K562 (cell line): ENCODE measurements at regions not wholly inside any gene's neighbourhood (a gene's known extent, or its start where the extent isn't known, plus 50 kb on each side); places are given as distances from the start of the nearest gene placed in this dataset.

Source experiments
- ATAC-seq: fragments of 200-7000 bp; cut with Tn5 transposase; 3 replicates; pipeline ENCODE4 v1.9.1; 2020; ENCODE audit warnings: moderate library complexity
- BruUV-seq: library from RNA; stranded (reverse); fragments of 400-500 nt; replicated peaks from 2 replicates; lab custom pipeline; 2021; lab: Mats Ljungman, UMichigan
- CTCF ChIA-PET: fragments of 300-600 bp; formaldehyde crosslinking; extraction: SDS; loops from one replicate; lab custom pipeline; 2021; ENCODE audit warnings: low intra/inter-chr PET ratio; lab: Yijun Ruan, JAX
- POLR2A ChIA-PET: fragments of 300-600, 350-650 bp; sonication (Branson Sonifier 250); formaldehyde crosslinking; extraction: SDS; loops from one replicate; lab custom pipeline; 2021; ENCODE audit warnings: antibody characterized with exemption, inconsistent platforms; lab: Yijun Ruan, JAX
- DNase-seq, 4 experiments: peaks; one replicate each; pipeline versions ENCODE4 v3.0.0 to v3.0.0-alpha.2; 2011 to 2018; ENCODE audit warnings: low spot score in 3 of 4, mixed read lengths in 3 of 4; ENCODE audit errors: extremely low read depth in 1 of 4
- FAIRE-seq: peaks from 2 replicates; lab custom pipeline; 2011; peaks lifted over from hg19 to GRCh38; lab: Jason Lieb, UNC
- H2AFZ ChIP-seq: 2 replicates; pipeline ENCODE4 v1.6.0; 2011; ENCODE audit warnings: low read depth, low read length, control low read depth, inconsistent platforms
- H3K27ac ChIP-seq: fragments of 200-600 bp; 3 replicates; pipeline ENCODE4 v1.8.0; 2011; ENCODE audit warnings: low read depth, mild to moderate bottlenecking, control low read depth, inconsistent platforms, low read length, moderate library complexity, mixed read lengths; ENCODE audit errors: extremely low read depth
- H3K27me3 ChIP-seq, 2 experiments: fragments of 300-600 bp in 1 of 2; 2 replicates in 1 of 2; 3 replicates in 1 of 2; pipeline versions ENCODE4 v1.6.0 to v1.8.0; 2011; ENCODE audit warnings: inconsistent platforms in 2 of 2, low read length in 2 of 2, mild to moderate bottlenecking in 1 of 2, mixed read lengths in 1 of 2, moderate library complexity in 1 of 2; ENCODE audit not compliant: control insufficient read depth in 2 of 2, insufficient read depth in 2 of 2
- H3K36me3 ChIP-seq: fragments of 300-600 bp; 3 replicates; pipeline ENCODE4 v1.8.0; 2011; ENCODE audit warnings: mild to moderate bottlenecking, low read length, inconsistent platforms; ENCODE audit not compliant: control insufficient read depth, insufficient read depth
- H3K4me1 ChIP-seq, 2 experiments: fragments of 200-600 bp in 1 of 2; replicated peaks in 1 of 2; 2 replicates in 1 of 2; 3 replicates in 1 of 2; pipeline versions ENCODE4 v1.5.1 to v1.8.0; 2011; ENCODE audit warnings: inconsistent platforms in 2 of 2, low read length in 2 of 2, mild to moderate bottlenecking in 1 of 2, mixed read lengths in 1 of 2, moderate library complexity in 1 of 2; ENCODE audit not compliant: control insufficient read depth in 2 of 2, insufficient read depth in 2 of 2
- H3K4me2 ChIP-seq: 2 replicates; pipeline ENCODE4 v1.6.1; 2011; ENCODE audit warnings: low read length, control low read depth, inconsistent platforms, mixed read lengths; ENCODE audit not compliant: insufficient read depth
- H3K4me3 ChIP-seq: fragments of 200-600 bp; sonication (generic), shearing (Covaris generic); 2 replicates; pipeline ENCODE4 v1.5.1; 2016; ENCODE audit warnings: control low read depth, inconsistent platforms
- H3K79me2 ChIP-seq: fragments of 200-600 bp; 3 replicates; pipeline ENCODE4 v1.8.0; 2011; ENCODE audit warnings: low read length, inconsistent platforms; ENCODE audit not compliant: control insufficient read depth, insufficient read depth
- H3K9ac ChIP-seq, 2 experiments: 2 replicates each; pipeline versions ENCODE4 v1.6.0 to v1.6.1; 2011; ENCODE audit warnings: low read depth in 2 of 2, low read length in 2 of 2, control low read depth in 1 of 2, inconsistent platforms in 1 of 2, mild to moderate bottlenecking in 1 of 2, mixed read lengths in 1 of 2; ENCODE audit not compliant: insufficient read depth in 1 of 2
- H3K9me1 ChIP-seq: one replicate; pipeline ENCODE4 v1.6.0; 2011; ENCODE audit warnings: inconsistent platforms, mild to moderate bottlenecking, low read length, moderate library complexity; ENCODE audit not compliant: control insufficient read depth, insufficient read depth
- H3K9me3 ChIP-seq: replicated peaks from 2 replicates; pipeline ENCODE4 v1.5.1; 2011; ENCODE audit warnings: low read depth, low read length, inconsistent platforms; ENCODE audit not compliant: control insufficient read depth, insufficient read depth
- H4K20me1 ChIP-seq: replicated peaks from 2 replicates; pipeline ENCODE4 v1.6.1; 2011; ENCODE audit warnings: low read length, inconsistent platforms, mixed read lengths; ENCODE audit not compliant: control insufficient read depth, insufficient read depth
- GTF2A2 ChIP-seq: IDR thresholded peaks from 2 replicates; pipeline ENCODE4 v1.6.1; 2016; ENCODE audit warnings: mild to moderate bottlenecking, missing genetic modification characterization, missing compliant biosample characterization
- JUN ChIP-seq, 2 experiments: sonication (generic) in 1 of 2; formaldehyde crosslinking in 1 of 2; IDR thresholded peaks; 2 replicates each; pipeline versions ENCODE4 v1.6.1 to v1.8.0; 2012 to 2022; ENCODE audit warnings: borderline replicate concordance in 2 of 2, mild to moderate bottlenecking in 2 of 2, improper control_type of control experiment in 1 of 2, low read depth in 1 of 2, low read length in 1 of 2, missing genetic modification reagents in 1 of 2
- PHF21A ChIP-seq: fragments of 450-650 bp; IDR thresholded peaks from 2 replicates; pipeline ENCODE4 v1.6.1; 2017; ENCODE audit warnings: low read depth, borderline replicate concordance
- POLR2B ChIP-seq: fragments of 450-650 bp; IDR thresholded peaks from 2 replicates; pipeline ENCODE4 v1.6.1; 2018; ENCODE audit warnings: low read depth; ENCODE audit not compliant: partially characterized antibody
- RCOR1 ChIP-seq, 2 experiments: IDR thresholded peaks; 2 replicates each; pipeline ENCODE4 v1.6.1; 2012; ENCODE audit warnings: low read depth in 2 of 2, low read length in 2 of 2, borderline replicate concordance in 1 of 2, improper control_type of control experiment in 1 of 2
- ZFP30 ChIP-seq: fragments of 250-450 bp; sonication (Bioruptor Pico); IDR thresholded peaks from 2 replicates; pipeline ENCODE4 v1.8.0; 2022; ENCODE audit warnings: moderate library complexity, mild to moderate bottlenecking, inconsistent platforms, borderline replicate concordance
- ZNF143 ChIP-seq: sonication (generic); formaldehyde crosslinking; IDR thresholded peaks from 2 replicates; pipeline ENCODE4 v1.9.0; 2022; ENCODE audit warnings: mild to moderate bottlenecking, missing genetic modification reagents
- WGBS: fragments of 100-300 bp; shearing (Covaris generic); methylation state at CpG from one replicate; pipeline ENCODE4 v1.1.6; 2016; ENCODE audit warnings: low coverage, mixed read lengths; ENCODE audit not compliant: insufficient coverage; ENCODE audit errors: missing lambda C conversion rate; 5-methylcytosine and 5-hydroxymethylcytosine counted together
- in situ Hi-C: fragments of 300-500 bp; cut with MboI; formaldehyde crosslinking; loops from 4 replicates; pipeline ENCODE4 v1.15.0; 2018; ENCODE audit warnings: inconsistent platforms, mixed read lengths
- intact Hi-C: fragments of 100-400 bp; cut with micrococcal nuclease; formaldehyde crosslinking; loops from 2 replicates; pipeline ENCODE4 v1.14.2; 2022
- TF ChIP-seq, protein P1 (sequence below): fragments of 200-800 bp; sonication (Bioruptor generic); IDR thresholded peaks from 2 replicates; pipeline ENCODE4 v1.6.1; 2017; ENCODE audit warnings: missing genetic modification characterization, missing compliant biosample characterization
- TF ChIP-seq, protein P2 (sequence below): fragments of 250-450 bp; sonication (Bioruptor Pico); IDR thresholded peaks from 2 replicates; pipeline ENCODE4 v1.4.0; 2020; ENCODE audit warnings: mild to moderate bottlenecking, moderate library complexity

DNA sequence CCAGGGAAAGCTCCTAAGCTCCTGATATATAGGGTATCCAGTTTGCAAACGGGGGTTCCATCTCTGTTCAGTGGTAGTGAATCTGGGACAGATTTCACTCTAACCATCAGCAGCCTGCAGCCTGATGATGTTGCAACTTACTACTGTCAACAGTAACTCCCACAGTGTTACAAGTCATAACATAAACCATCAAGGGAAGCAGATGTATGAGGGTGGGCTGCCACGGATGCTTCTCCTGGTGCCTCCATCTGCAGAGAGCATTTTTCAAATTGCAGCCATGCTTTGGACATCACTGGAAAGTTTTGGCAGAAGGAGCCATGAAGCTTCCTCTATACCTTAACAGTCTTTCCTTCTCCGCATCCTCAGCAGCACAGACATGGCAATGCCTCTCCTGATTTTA lies 234.5 kb downstream of the ANKRD36B start (continued):
- TF ChIP-seq, protein P1, sequence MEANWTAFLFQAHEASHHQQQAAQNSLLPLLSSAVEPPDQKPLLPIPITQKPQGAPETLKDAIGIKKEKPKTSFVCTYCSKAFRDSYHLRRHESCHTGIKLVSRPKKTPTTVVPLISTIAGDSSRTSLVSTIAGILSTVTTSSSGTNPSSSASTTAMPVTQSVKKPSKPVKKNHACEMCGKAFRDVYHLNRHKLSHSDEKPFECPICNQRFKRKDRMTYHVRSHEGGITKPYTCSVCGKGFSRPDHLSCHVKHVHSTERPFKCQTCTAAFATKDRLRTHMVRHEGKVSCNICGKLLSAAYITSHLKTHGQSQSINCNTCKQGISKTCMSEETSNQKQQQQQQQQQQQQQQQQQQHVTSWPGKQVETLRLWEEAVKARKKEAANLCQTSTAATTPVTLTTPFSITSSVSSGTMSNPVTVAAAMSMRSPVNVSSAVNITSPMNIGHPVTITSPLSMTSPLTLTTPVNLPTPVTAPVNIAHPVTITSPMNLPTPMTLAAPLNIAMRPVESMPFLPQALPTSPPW (CRISPR knock-in tag), result no peak
- no peak for TF ChIP-seq PHF21A
- no peak for TF ChIP-seq JUN (IDR thresholded peaks at IDR 0.05; ENCODE audit: borderline replicate concordance, low read depth, low read length)
- no peak for TF ChIP-seq JUN (CRISPR knock-in tag; IDR thresholded peaks at IDR 0.05; ENCODE audit: borderline replicate concordance)
- TF ChIP-seq POLR2B, result no peak

DNA sequence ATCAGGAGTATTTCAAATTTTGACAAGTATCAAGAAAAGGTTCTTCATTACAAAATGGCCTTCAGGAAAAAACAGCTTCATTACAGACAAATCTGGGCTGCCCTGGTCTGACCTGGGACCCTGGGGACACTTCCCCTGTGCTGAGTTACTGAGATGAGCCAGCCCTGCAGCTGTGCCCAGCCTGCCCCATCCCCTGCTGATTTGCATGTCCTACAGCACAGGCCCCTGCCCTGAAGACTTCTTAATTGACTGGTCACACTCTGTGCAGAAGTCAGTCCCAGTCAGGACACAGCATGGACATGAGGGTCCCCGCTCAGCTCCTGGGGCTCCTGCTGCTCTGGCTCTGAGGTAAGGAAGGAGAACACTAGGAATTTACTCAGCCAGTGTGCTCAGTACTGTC lies 235.1 kb downstream of the ANKRD36B start:
- in situ Hi-C loops (loop anchor here (10.0 kb wide), 1 partner anchor 140 kb away; no protein-coding TSS in a partner anchor), intact Hi-C loops (no loop called here)
- no peaks in the 10 kb centered on the region for H3K9me1 ChIP-seq
- H2AFZ ChIP-seq, result no peak overlapping the region
- DNase-seq (no peak), ATAC-seq (no peak), FAIRE-seq (no peak)
- no peaks in the 10 kb centered on the region for H3K9me3 ChIP-seq
- CTCF ChIA-PET, result no interaction called here
- H3K4me1 ChIP-seq, result no peaks in the 10 kb centered on the region
- no peak overlapping the region for H3K4me2 ChIP-seq
- no peaks in the 10 kb centered on the region for H3K79me2 ChIP-seq
- no peak overlapping the region for H3K4me3 ChIP-seq
- 0% methylated on average over 1 of the region's 1 CpG for WGBS
- H3K27me3 ChIP-seq, result peaks cover 11 to 13% of the 10 kb centered on the region in 2 experiments; a peak in 4 of 5 replicates
- no peaks in the 10 kb centered on the region for H4K20me1 ChIP-seq
- POLR2A ChIA-PET, result no interaction called here
- H3K36me3 ChIP-seq, result no peaks in the 10 kb centered on the region
- no peak overlapping the region for H3K9ac ChIP-seq
- H3K27ac ChIP-seq, result no peak overlapping the region
- BruUV-seq, result no TSS peak
- TF ChIP-seq GTF2A2 (tag), result no peak
- TF ChIP-seq, protein P2, sequence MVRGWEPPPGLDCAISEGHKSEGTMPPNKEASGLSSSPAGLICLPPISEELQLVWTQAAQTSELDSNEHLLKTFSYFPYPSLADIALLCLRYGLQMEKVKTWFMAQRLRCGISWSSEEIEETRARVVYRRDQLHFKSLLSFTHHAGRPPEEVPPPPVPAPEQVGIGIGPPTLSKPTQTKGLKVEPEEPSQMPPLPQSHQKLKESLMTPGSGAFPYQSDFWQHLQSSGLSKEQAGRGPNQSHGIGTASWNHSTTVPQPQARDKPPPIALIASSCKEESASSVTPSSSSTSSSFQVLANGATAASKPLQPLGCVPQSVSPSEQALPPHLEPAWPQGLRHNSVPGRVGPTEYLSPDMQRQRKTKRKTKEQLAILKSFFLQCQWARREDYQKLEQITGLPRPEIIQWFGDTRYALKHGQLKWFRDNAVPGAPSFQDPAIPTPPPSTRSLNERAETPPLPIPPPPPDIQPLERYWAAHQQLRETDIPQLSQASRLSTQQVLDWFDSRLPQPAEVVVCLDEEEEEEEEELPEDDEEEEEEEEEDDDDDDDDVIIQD, result no peak
- TF ChIP-seq ZFP30, result no peak
- no peak for TF ChIP-seq RCOR1 (IDR thresholded peaks at IDR 0.05; ENCODE audit: borderline replicate concordance in 1 of 2, low read depth in 2 of 2, low read length in 2 of 2)
- TF ChIP-seq ZNF143 (CRISPR knock-in tag), result no peak
